ENCODE measurements at regions not wholly inside any gene's neighbourhood (a gene's known extent, or its start where the extent isn't known, plus 50 kb on each side); places are given as distances from the start of the nearest gene placed in this dataset.

DNA sequence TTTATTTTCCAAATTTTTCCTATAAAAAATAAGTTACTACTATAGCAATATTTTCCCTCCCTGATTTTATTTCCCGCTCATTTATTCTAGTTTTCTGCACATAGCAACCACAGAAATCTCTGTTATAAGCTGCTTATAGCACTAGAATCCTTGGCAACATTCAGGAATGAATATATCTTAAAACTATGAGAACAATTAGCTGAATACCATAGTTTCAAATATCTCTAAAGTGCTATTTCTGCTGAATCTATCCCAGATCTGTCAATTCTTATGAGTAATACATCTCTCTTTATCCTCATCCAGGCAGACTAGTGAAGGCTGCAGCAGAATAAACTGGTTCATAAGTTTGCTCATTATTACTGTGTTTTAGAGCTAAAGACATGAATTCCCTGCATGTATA, 622.9 kb upstream of the DIPK2B start:
- DNase-seq (ENCODE audit: extremely low read depth in 1 of 4, low spot score in 3 of 4) (no peak), ATAC-seq (no peak), FAIRE-seq (no peak)
- no peaks in the 10 kb centered on the region for H3K27me3 ChIP-seq (ENCODE audit: control insufficient read depth in 2 of 2, insufficient read depth in 2 of 2, low read length in 2 of 2)
- 0% methylated on average over 1 of the region's 1 CpG for WGBS (ENCODE audit: insufficient coverage, low coverage, missing lambda C conversion rate)
- no peaks in the 10 kb centered on the region for H3K9me3 ChIP-seq (replicated peaks; ENCODE audit: control insufficient read depth, insufficient read depth, low read depth, low read length)
- ChIA-PET POLR2A (no interaction called here), CTCF (ENCODE audit: low intra/inter-chr PET ratio) (no interaction called here)
- H3K27ac ChIP-seq (ENCODE audit: extremely low read depth, low read depth, low read length) = no peak overlapping the region
- TF ChIP-seq ZNF274 (IDR thresholded peaks at IDR 0.05; ENCODE audit: borderline replicate concordance, low read depth, low read length) (no peak), DIDO1 (tag; IDR thresholded peaks at IDR 0.05; ENCODE audit: low read depth) (no peak), FOXJ3 (CRISPR knock-in tag; IDR thresholded peaks at IDR 0.05) (no peak), ESRRB (CRISPR knock-in tag; IDR thresholded peaks at IDR 0.05; ENCODE audit: borderline replicate concordance) (no peak), RBFOX2 (IDR thresholded peaks at IDR 0.05; ENCODE audit: low read depth, low read length) (no peak), KLF16 (IDR thresholded peaks at IDR 0.05) (no peak), RFX5 (IDR thresholded peaks at IDR 0.05; ENCODE audit: low read depth, low read length) (no peak), PHF20 (IDR thresholded peaks at IDR 0.05; ENCODE audit: partially characterized antibody) (no peak), ESRRA (IDR thresholded peaks at IDR 0.05; ENCODE audit: borderline replicate concordance, low read depth) (no peak), CBFB (CRISPR knock-in tag; IDR thresholded peaks at IDR 0.05) (no peak), MIER1 (IDR thresholded peaks at IDR 0.05; ENCODE audit: low read depth) (no peak), KLF13 (tag; IDR thresholded peaks at IDR 0.05; ENCODE audit: borderline replicate concordance, low read depth) (no peak)
- TF ChIP-seq, protein P1, sequence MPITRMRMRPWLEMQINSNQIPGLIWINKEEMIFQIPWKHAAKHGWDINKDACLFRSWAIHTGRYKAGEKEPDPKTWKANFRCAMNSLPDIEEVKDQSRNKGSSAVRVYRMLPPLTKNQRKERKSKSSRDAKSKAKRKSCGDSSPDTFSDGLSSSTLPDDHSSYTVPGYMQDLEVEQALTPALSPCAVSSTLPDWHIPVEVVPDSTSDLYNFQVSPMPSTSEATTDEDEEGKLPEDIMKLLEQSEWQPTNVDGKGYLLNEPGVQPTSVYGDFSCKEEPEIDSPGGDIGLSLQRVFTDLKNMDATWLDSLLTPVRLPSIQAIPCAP (CRISPR knock-in tag; IDR thresholded peaks at IDR 0.05; ENCODE audit: borderline replicate concordance) = no peak
- TF ChIP-seq, protein P2, sequence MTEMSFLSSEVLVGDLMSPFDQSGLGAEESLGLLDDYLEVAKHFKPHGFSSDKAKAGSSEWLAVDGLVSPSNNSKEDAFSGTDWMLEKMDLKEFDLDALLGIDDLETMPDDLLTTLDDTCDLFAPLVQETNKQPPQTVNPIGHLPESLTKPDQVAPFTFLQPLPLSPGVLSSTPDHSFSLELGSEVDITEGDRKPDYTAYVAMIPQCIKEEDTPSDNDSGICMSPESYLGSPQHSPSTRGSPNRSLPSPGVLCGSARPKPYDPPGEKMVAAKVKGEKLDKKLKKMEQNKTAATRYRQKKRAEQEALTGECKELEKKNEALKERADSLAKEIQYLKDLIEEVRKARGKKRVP (CRISPR knock-in tag; IDR thresholded peaks at IDR 0.05) = no peak
- H3K4me1 ChIP-seq (replicated peaks in 1 of 2; ENCODE audit: control insufficient read depth in 2 of 2, insufficient read depth in 2 of 2, low read length in 2 of 2) = no peaks in the 10 kb centered on the region
- in situ Hi-C loops (cut with MboI) = no loop called here
- H3K4me2 ChIP-seq (ENCODE audit: insufficient read depth, low read length) = no peak overlapping the region
- H3K9ac ChIP-seq (ENCODE audit: insufficient read depth in 1 of 2, low read depth in 2 of 2, low read length in 2 of 2) = no peak overlapping the region
- H3K36me3 ChIP-seq (ENCODE audit: control insufficient read depth, insufficient read depth, low read length) = no peaks in the 10 kb centered on the region
- H2AFZ ChIP-seq (ENCODE audit: low read depth, low read length) = no peak overlapping the region
- H3K79me2 ChIP-seq (ENCODE audit: control insufficient read depth, insufficient read depth, low read length) = no peaks in the 10 kb centered on the region
- intact Hi-C loops (cut with micrococcal nuclease) = no loop called here
- no peaks in the 10 kb centered on the region for H3K9me1 ChIP-seq (ENCODE audit: control insufficient read depth, insufficient read depth, low read length)
- H4K20me1 ChIP-seq (replicated peaks; ENCODE audit: control insufficient read depth, insufficient read depth, low read length) = no peaks in the 10 kb centered on the region
- BruUV-seq (replicated peaks) = no TSS peak
- H3K4me3 ChIP-seq = no peak overlapping the region
